ENCODE measurements at regions not wholly inside any gene's neighbourhood (a gene's known extent, or its start where the extent isn't known, plus 50 kb on each side); places are given as distances from the start of the nearest gene placed in this dataset.
"Not testable (repeated sequence)": the region's sequence is repeated elsewhere in the genome, so short reads cannot be mapped to it uniquely, and the experiment has no call there.

- in situ Hi-C loops (cut with MboI; ENCODE audit: low pct_unique_long_range_greater_than_20kb, low sequenced_read_pairs, unreplicated experiment): no loop called here
- no peak for DNase-seq (ENCODE audit: low spot score)
- no peak for TF ChIP-seq CTCF (IDR thresholded peaks at IDR 0.05; ENCODE audit: extremely low read depth, insufficient read depth, missing control alignments)
These were observed 585.3 kb downstream of the GOLGA6L6 start for GRCh38 chr15:19956124-19956796.

GRCh38 chr15:19944261-19944888, 597.2 kb downstream of the GOLGA6L6 start:
- no peak for TF ChIP-seq CTCF (IDR thresholded peaks at IDR 0.05; ENCODE audit: extremely low read depth, insufficient read depth, missing control alignments)
- in situ Hi-C loops (cut with MboI; ENCODE audit: low pct_unique_long_range_greater_than_20kb, low sequenced_read_pairs, unreplicated experiment): no loop called here
- no peak for DNase-seq (ENCODE audit: low spot score)

DNA sequence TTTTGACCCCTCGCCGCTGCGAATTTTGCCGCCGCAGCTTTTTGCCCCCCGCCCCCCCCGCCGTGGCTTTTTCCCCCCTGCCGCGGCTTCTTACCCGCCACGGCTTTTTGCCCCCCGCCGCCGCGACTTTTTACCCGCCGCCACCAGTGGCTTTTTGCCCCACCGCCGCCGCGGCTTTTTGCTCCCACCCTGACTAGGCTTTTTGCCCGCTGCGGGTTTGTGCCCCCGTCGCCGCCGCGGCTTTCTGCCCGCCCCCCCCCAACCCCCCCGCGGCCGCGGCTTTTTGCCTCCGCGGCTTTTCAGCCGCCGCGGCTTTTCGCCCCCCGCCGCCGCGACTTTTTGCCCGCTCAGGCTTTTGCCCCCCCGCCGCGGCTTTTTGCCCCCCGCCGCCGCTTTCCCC, 598.1 kb downstream of the GOLGA6L6 start:
- DNase-seq (ENCODE audit: low spot score): no peak
- in situ Hi-C loops (cut with MboI; ENCODE audit: low pct_unique_long_range_greater_than_20kb, low sequenced_read_pairs, unreplicated experiment): no loop called here
- TF ChIP-seq CTCF (IDR thresholded peaks at IDR 0.05; ENCODE audit: extremely low read depth, insufficient read depth, missing control alignments): no peak

DNA sequence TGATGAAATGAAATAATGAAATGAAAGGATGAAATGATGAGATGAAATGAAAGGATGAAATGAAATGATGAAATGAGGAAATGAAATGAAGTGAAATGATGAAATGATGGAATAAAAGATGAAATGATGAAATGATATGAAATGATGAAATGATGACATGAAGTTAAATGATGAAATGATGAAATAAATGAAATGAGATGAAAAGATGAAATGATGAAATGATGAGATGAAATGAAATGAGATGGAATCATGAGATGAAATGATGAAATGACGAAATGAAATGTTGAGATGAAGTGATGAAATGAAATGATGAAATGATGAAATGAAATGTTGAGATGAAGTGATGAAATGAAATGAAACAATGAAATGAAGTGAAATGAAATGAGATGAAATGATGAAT, 638.3 kb downstream of the GOLGA6L6 start:
- DNase-seq (ENCODE audit: low spot score); in situ Hi-C loops (cut with MboI; ENCODE audit: low pct_unique_long_range_greater_than_20kb, low sequenced_read_pairs, unreplicated experiment): not testable (repeated sequence)

DNA sequence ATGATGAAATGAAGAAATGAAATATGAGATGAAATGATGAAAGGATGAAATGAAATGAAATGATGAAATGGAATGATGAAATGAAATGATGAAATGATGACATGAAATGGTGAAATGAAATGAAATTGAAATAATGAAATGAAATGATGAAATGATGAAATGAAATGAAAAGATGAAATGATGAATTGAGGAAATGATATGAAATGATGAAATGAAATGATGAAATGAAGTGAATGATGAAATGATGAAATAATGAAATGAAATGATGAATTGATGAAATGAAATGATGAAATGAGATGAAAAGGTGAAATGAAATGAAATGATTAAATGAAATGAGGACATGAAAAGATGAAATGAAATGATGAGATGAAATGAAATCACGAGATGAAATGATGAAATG, 639.2 kb downstream of the GOLGA6L6 start:
- in situ Hi-C loops (cut with MboI; ENCODE audit: low pct_unique_long_range_greater_than_20kb, low sequenced_read_pairs, unreplicated experiment); DNase-seq (ENCODE audit: low spot score): not testable (repeated sequence)

DNA sequence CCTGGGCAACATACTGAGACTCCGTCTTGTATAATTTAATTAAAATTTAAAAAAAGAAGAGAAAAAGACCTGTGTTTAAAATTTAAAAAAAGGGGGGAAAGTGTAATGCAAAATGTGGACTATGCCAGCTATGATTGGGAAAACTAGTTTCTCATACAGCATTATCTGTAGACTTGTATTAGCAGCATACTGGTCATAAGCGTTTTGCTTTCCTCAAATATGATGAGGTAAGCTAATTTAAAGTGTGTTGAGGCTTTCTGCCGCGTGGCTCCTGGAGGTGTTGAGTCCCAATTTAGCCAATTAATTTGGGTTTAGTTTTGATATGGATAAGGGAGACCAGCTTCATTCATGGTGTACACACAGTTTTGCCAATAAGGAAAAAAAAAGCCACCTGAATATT, 640.2 kb downstream of the GOLGA6L6 start:
- in situ Hi-C loops (cut with MboI; ENCODE audit: low pct_unique_long_range_greater_than_20kb, low sequenced_read_pairs, unreplicated experiment); DNase-seq (ENCODE audit: low spot score): not testable (repeated sequence)

GRCh38 chr15:19899021-19899824, 642.4 kb downstream of the GOLGA6L6 start:
- no peak for DNase-seq (ENCODE audit: low spot score)
- TF ChIP-seq CTCF (IDR thresholded peaks at IDR 0.05; ENCODE audit: extremely low read depth, insufficient read depth, missing control alignments): no peak
- in situ Hi-C loops (cut with MboI; ENCODE audit: low pct_unique_long_range_greater_than_20kb, low sequenced_read_pairs, unreplicated experiment): no loop called here

- DNase-seq (ENCODE audit: low spot score); in situ Hi-C loops (cut with MboI; ENCODE audit: low pct_unique_long_range_greater_than_20kb, low sequenced_read_pairs, unreplicated experiment): not testable (repeated sequence)
These were observed 652.8 kb downstream of the GOLGA6L6 start for GRCh38 chr15:19888811-19889210.

- DNase-seq (ENCODE audit: low spot score); in situ Hi-C loops (cut with MboI; ENCODE audit: low pct_unique_long_range_greater_than_20kb, low sequenced_read_pairs, unreplicated experiment): not testable (repeated sequence)
These were observed 697.5 kb downstream of the GOLGA6L6 start for GRCh38 chr15:19844061-19844460.
